ENCODE measurements at regions not wholly inside any gene's neighbourhood (a gene's known extent, or its start where the extent isn't known, plus 50 kb on each side); places are given as distances from the start of the nearest gene placed in this dataset.

- no peak for TF ChIP-seq ZNF425 (CRISPR knock-in tag; conservative IDR thresholded peaks at IDR 0.05)
- no peak for TF ChIP-seq GRHL2 (CRISPR knock-in tag; IDR thresholded peaks at IDR 0.05; ENCODE audit: insufficient replicate concordance, severe bottlenecking)
- no peak for TF ChIP-seq ZNF138 (CRISPR knock-in tag; conservative IDR thresholded peaks at IDR 0.05)
Observed at GRCh38 chr15:39194106-39194830, 386.6 kb upstream of the THBS1 start (continued).

DNA sequence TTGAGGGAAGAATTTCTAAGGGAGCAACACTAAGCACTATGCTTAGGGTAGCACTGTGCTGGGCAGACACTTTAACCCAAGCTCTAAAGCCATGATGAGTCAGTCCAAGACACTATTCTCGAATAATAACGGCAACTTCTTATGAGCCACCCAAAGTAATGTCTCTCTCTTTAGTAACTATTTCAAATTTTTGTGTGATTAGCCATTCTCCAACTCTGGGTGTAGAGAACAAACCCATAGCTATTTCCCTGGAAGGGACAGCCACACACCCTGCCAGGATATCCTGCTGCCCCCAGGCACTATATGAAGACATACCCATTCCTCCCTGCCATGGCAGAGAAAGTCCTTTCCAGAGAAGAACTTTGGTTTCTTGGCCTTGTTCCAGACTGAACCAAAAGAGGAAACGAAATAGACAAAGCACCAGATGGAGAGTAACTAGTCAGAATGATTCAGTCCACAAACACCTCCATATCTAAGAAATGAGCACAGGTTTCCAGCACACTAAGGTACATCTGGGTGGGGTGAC is 384.9 kb upstream of the THBS1 start:
- ChIA-PET CTCF (no interaction called here), POLR2A (no interaction called here)
- Mint-ChIP-seq H3K36me3 (no peaks in the 10 kb centered on the region), H3K9me3 (peaks cover 3% of the 10 kb centered on the region; the same call in 1 of the 2 replicates), H3K4me1 (peaks cover 24% of the 10 kb centered on the region), H3K27ac (no peak overlapping the region), H3K4me3 (no peak overlapping the region), H3K27me3 (ENCODE audit: low read depth) (peaks cover 6% of the 10 kb centered on the region)
- TF ChIP-seq, protein P1, sequence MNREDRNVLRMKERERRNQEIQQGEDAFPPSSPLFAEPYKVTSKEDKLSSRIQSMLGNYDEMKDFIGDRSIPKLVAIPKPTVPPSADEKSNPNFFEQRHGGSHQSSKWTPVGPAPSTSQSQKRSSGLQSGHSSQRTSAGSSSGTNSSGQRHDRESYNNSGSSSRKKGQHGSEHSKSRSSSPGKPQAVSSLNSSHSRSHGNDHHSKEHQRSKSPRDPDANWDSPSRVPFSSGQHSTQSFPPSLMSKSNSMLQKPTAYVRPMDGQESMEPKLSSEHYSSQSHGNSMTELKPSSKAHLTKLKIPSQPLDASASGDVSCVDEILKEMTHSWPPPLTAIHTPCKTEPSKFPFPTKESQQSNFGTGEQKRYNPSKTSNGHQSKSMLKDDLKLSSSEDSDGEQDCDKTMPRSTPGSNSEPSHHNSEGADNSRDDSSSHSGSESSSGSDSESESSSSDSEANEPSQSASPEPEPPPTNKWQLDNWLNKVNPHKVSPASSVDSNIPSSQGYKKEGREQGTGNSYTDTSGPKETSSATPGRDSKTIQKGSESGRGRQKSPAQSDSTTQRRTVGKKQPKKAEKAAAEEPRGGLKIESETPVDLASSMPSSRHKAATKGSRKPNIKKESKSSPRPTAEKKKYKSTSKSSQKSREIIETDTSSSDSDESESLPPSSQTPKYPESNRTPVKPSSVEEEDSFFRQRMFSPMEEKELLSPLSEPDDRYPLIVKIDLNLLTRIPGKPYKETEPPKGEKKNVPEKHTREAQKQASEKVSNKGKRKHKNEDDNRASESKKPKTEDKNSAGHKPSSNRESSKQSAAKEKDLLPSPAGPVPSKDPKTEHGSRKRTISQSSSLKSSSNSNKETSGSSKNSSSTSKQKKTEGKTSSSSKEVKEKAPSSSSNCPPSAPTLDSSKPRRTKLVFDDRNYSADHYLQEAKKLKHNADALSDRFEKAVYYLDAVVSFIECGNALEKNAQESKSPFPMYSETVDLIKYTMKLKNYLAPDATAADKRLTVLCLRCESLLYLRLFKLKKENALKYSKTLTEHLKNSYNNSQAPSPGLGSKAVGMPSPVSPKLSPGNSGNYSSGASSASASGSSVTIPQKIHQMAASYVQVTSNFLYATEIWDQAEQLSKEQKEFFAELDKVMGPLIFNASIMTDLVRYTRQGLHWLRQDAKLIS (CRISPR knock-in tag; IDR thresholded peaks at IDR 0.05; ENCODE audit: borderline replicate concordance) = no peak
- TF ChIP-seq SMAD4 (CRISPR knock-in tag; IDR thresholded peaks at IDR 0.05) (no peak), OVOL2 (CRISPR knock-in tag; IDR thresholded peaks at IDR 0.05; ENCODE audit: borderline replicate concordance) (no peak), HMGXB4 (CRISPR knock-in tag; IDR thresholded peaks at IDR 0.05) (no peak), E2F5 (CRISPR knock-in tag; IDR thresholded peaks at IDR 0.05) (no peak), ZBTB21 (CRISPR knock-in tag; IDR thresholded peaks at IDR 0.05; ENCODE audit: borderline replicate concordance) (no peak), ZNF232 (CRISPR knock-in tag; IDR thresholded peaks at IDR 0.05) (no peak), ZNF423 (CRISPR knock-in tag; IDR thresholded peaks at IDR 0.05) (no peak), ELF4 (CRISPR knock-in tag; IDR thresholded peaks at IDR 0.05; ENCODE audit: low read depth) (no peak), FOXP1 (CRISPR knock-in tag; IDR thresholded peaks at IDR 0.05; ENCODE audit: borderline replicate concordance) (no peak), STAT6 (CRISPR knock-in tag; conservative IDR thresholded peaks at IDR 0.05; ENCODE audit: low read depth) (no peak), ZNF317 (CRISPR knock-in tag; IDR thresholded peaks at IDR 0.05; ENCODE audit: borderline replicate concordance, low read depth) (no peak), PRRX2 (CRISPR knock-in tag; IDR thresholded peaks at IDR 0.05) (no peak), ATF2 (CRISPR knock-in tag; IDR thresholded peaks at IDR 0.05; ENCODE audit: borderline replicate concordance, low read depth) (no peak), MAX (CRISPR knock-in tag; IDR thresholded peaks at IDR 0.05) (no peak), ZNF263 (CRISPR knock-in tag; IDR thresholded peaks at IDR 0.05; ENCODE audit: low read depth) (no peak), TEAD1 (CRISPR knock-in tag; IDR thresholded peaks at IDR 0.05) (no peak)
- no peak for ATAC-seq
- DNase-seq (ENCODE audit: low spot score) = no peak
